Fibroblast of skin of scalp (primary cell): ENCODE measurements at regions not wholly inside any gene's neighbourhood (a gene's known extent, or its start where the extent isn't known, plus 50 kb on each side); places are given as distances from the start of the nearest gene placed in this dataset.

Experiments used
- DNase-seq: peaks from one replicate; pipeline ENCODE4 v3.0.0-alpha.2; 2013

DNA sequence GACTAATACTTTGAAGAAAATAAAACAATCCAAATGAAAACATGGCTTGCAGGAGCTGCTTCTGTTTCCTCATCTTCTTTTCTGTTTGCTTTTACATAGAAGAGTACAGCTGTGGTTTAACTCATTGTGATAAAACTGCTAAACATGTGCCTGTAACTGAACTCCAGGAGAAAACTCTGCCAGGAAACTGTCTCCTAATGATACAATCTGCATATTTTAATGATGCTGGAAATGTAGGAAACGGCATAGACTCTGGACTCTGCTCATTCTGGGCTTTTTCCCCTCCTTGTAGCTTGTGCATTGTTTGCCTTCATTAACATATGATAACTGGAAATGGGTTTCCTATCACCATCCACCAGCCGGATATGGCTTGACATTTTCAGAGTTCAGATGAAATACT lies 813.3 kb upstream of the WWC1 start:
- DNase-seq = peak; percentile 38

DNA sequence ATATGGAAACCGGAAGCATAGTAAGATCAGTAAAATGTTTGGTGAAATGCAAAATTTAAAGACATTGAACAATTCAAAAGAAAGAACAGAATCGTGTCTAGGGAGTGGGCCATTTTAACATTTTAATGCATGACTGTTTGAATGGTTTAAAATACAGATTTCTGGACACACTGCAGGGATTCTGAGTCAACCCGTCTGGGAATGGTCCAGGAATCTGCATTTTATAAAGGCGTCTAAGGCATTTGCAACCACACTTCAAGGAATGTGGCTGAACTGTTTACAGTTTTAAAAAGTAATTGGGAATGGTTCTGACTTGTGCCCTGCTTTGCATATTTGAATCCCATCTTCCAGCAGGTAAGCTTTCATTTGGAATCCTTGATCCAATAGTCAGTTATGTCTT lies 811.7 kb upstream of the WWC1 start:
- DNase-seq = peak; percentile 67

DNA sequence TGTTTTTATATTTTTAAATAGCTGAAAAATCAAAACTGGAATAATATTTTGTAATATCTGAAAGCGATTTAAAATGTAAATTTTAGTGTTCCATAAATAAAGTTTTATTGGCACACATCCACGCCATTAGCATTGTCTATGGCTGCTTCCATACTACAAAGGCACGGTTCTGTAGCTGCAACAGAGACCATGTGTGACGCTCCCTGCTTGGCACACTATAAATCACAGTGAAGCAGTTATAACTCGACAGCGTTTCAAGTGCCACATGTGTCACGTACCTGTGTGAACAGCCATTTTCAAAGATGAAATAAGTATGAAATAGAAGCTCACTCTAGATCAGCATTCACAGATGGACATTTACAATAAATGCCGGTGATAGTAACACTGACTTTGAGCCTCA lies 810.1 kb upstream of the WWC1 start:
- no peak for DNase-seq

DNA sequence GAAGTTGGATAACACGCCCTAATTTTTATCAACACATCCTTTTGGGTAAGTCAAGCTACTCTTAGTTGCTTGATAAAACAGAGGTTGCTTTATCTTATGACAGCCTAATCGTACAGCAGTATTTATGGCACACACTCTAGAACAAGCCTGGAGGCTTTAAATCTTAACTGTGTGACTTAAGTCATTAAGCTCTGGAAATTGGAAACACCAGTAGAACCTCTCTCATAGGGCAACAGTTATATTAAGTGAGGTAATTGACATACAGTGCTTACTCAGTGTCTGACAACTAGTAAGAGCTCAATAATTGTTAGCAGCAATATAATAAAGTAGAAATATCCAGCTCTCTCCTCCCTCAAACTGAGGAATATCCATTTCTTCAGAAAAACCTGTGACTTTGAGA lies 808.9 kb upstream of the WWC1 start:
- no peak for DNase-seq

DNA sequence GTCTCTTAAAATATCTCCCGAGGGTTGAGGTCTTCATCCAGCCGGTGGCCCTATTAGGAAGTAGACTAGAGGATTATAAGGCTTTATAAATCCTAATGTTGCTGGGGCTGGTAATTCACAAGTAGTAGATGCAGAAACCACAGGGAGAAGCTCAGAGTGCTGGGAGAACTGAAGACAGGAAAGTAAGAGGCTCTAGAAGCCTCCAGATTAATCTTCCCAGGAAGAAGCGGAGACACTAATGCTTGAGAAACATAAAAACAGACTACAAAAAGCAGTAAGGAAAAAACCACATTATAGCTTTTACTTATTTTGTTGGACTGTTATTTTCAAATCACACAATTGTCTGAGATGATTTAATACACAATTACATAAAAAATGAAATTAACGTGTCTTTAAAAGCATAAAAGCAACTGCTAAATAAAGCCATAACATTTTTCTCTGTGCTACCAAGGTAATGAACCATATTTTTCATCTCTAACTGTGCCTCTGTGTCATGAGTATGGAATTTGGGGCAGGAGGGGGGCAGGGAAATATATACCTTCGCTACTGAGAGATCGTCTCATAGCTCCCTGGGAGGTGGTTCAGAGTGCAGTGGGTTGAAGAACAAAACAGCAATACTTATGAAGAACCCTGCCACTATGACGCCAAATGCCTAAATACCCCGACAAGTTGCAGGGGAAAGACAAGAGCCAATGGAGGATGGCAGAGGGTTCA lies 806.2 kb upstream of the WWC1 start:
- peak; percentile 63 for DNase-seq

DNA sequence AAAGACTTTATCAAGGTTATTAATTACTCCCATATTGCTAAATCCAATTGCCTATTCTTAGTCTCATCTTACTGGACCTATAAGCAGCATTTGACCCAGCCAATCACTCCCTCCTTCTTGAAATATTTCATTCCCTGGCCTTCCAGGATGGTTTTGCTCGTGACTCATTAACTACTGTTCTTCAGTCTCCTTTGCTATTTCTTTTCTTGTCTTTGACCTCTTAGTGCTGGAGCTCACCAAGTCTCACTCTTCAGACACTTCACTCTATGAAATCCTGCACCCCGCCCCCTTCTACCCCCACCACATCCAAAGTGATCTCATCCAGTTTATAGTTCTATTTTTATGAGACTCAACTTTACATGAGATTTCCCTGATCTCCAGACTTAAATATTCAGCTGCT lies 803.1 kb upstream of the WWC1 start:
- DNase-seq = peak; percentile 62

DNA sequence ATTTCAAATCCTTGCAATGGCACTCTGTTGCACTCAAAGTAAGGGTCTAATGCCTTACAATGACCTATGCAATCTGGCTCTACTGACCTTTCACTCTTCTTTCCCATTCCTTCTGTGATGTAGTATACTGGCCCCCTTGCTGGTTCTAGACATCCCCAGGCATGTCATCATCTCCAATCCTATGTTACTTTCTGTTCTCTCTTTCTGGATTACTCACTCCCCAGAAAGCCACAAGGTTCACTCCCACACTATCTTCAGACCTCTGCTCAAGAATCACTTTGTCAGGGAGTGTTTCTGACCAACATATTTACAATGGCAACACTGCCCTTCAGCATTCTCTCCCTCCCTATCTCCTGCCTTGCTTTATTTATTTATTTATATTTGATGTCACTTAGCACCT lies 802.2 kb upstream of the WWC1 start:
- DNase-seq = peak; percentile 55

DNA sequence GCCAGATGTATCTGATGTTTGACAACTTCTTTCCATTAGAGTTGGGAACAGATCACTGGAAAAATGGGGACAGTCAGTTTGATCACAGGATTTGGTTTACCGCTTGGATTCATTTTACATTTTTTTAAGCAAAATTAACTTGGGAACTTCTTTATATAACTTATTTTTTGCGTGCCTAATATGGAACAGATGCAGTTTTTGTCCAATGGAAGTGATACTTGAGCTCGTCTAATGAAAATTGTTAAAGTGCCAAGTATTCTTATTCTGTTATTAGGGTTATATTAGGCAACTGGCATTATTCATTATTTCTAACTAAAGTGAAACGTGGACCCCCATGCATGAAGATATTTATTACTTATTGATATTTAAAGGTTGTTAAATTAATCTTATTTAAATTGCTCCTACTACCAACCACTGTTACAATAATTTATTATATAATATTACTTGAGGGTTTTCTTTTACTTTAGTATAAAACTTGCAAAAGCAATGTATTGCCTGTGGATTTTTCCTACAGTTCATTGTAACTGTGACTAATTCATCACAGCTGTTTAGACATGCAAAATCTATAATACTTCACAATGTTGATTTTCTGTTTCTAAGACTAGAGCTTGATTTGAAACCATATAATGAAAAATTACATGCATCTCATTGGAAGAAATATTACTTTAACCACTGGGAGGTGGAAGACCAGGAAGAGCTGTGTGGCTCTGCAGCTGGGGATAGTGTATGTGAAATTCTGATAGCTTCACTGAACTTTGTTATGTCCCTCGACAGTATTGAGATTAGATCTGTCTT lies 787.3 kb upstream of the WWC1 start:
- no peak for DNase-seq

DNA sequence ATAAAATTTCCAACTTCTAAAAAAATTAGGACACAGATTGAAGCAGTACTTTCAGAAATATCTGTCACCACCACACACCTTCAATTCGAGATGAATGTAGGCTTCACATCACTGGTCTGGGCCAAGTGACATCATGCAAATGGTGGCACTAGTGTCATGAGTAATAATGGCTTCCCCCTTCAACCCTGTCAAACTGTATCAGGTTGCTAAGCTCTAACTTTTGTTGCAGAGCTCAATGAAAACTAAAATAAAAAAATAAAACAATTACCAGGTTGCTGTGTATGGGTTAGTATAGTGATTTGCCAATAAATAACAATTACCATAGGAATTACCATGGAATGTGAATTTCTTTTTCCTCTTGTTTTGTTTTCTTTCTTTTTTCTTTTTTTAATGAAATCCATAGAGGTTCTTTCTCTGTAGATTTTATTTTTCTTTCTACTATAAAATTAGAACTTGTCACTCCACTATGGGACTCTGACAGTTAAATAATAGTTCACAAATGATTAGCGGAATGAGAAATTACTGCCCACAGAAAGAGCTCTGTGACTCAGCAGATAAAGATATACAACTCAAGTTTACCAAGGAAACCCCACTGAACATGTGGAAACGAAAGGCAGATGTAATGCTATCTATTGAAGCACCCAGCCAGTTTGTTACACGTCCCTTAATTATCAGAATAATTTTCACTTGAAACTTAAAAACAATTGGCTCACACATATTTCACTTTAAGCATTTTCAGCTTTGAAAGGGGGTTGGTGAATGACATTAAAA lies 783.8 kb upstream of the WWC1 start:
- no peak for DNase-seq

DNA sequence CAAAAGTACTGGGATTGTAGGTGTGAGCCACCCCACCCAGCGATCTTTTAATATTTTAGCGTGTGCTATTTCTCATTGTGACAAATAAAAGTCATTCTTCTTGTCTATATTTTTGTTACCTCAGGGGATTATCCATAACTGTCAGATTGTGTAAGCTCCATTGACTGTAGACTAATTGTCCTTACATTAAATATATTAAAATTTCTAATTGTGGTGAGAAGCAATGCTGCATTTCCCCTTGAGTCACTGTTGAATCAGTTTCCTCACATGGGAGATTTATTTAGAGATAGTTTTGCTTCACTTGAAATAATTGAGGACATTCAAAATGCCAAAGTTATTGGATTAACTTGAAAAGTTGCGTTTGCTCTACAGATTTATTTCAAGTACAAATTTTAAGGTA lies 782.4 kb upstream of the WWC1 start:
- no peak for DNase-seq

DNA sequence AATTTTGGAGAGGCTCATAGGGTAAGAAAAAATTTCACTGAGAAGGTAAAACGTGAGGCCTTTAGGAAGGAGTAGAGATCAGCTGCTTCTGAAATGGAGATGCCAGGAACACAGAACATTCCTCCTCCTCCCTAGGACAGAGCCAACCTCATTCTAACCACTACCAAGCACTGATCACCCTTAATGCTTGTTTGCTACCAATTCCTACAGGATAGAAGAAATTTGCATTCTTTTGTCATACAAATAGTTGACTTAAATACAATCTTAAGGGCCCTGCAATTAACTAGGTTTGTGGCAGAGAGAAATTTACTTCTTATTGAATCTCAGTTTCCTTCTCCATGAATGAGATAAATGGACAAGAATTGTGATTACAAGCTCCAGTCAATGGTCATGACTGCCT lies 780.2 kb upstream of the WWC1 start:
- no peak for DNase-seq

DNA sequence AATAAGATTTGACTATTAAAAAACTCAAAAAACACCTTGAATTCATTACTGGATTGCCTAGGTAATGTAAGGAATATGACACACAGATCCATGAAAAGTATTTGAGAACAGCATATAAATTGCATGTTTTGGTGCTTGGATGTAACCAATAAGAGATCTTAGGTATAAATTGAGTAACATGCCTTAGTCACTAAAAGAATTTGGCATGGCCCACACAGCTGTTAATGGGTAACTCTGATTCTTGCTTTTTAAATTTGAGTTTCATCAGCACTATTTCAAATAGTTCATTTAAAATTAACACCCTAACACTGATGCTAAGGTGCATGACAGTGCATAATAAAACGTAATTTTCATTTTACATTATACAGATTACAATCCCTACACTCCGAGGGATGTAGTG lies 779.3 kb upstream of the WWC1 start:
- no peak for DNase-seq

DNA sequence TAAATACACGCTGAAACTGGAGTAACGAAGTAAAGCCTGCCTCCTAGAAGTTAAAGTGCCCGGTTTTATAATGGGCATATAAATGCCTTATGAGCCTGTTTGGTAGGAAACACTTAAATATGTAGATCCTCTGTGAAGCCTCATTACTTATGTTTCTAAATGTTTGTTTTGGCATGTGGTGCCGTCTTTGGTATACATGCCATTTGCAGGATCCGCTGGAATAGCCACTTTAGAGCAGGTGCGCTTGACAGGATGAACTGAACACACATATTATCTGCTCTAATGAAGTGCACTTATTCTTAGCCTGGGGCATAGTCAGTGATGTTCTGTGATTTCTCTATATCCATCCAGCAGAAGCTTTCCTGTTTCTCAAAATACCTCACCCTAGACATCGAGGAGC lies 778.1 kb upstream of the WWC1 start:
- DNase-seq = no peak

DNA sequence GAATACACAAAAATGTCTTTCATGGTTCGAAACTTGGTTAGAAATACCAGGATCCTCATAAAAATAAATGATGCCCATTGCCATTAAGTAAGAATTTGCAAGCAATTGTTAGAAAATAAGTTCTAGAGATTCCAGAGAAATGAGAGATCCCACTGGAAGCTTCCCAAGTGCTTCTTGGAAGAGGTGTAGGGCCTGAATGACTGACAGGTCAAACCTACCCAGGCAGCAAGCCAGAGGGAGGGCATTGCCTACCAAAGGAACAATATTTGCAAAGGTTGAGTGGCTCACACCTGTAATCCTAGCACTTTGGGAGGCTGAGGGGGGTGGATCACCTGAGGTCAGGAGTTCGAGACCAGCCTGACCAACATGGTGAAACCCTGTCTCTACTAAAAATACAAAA lies 777.0 kb upstream of the WWC1 start:
- no peak for DNase-seq

DNA sequence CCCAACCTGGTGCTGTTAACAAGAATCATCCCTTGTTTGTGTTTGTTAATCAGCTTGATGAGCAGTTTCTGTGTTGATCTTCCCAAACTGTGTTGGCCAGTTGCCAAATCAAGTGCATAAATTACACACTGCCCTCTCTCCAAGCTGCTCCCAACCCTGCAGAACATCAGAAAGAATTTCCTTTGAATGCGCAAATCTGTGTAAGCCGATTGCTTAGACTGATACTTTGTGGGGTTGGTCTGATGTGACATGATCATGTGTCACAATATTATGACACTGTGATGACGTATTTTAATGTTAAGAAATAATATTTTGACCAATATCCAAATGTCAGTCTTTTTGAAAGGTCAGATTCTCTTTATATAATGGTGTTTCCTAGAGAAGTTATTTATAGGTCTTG lies 766.4 kb upstream of the WWC1 start:
- no peak for DNase-seq

DNA sequence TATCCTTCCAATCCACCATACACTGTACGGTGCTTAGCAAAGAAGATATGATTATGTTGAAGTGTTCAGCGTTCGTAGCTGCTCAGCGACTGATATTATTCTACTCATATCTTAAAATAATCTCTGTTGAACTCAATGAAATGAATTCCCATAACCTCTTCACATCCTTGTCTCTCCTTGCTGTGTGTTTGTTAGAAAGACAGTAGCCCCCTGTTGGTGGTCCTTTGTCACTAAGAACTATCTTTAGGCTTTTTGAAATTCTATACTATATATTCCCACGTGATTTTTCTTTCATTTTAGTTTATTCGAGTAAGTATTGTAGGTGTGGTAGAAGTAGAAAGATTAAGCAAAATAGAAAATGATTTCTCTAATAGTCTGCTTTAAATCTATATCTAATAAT lies 762.8 kb upstream of the WWC1 start:
- no peak for DNase-seq

DNA sequence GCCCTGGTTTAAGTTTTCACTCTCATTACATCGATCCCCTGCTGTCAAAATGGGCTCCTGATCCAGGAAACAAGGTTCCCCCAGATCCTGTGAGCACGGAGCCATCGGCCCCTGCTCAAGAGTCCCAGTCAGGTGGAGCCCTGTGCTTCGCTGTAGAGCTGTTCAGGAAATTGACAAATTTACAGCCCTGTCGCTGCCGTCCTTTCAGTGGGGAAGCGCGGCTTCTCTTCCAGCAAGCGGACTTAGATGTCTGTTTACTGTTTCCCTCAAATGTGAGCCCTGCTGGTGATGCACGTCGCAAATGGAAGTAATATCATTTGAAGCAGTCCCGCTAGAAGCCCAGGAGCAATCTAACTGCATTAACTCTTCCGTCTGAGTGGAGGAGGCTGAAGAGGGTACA lies 760.9 kb upstream of the WWC1 start:
- no peak for DNase-seq

DNA sequence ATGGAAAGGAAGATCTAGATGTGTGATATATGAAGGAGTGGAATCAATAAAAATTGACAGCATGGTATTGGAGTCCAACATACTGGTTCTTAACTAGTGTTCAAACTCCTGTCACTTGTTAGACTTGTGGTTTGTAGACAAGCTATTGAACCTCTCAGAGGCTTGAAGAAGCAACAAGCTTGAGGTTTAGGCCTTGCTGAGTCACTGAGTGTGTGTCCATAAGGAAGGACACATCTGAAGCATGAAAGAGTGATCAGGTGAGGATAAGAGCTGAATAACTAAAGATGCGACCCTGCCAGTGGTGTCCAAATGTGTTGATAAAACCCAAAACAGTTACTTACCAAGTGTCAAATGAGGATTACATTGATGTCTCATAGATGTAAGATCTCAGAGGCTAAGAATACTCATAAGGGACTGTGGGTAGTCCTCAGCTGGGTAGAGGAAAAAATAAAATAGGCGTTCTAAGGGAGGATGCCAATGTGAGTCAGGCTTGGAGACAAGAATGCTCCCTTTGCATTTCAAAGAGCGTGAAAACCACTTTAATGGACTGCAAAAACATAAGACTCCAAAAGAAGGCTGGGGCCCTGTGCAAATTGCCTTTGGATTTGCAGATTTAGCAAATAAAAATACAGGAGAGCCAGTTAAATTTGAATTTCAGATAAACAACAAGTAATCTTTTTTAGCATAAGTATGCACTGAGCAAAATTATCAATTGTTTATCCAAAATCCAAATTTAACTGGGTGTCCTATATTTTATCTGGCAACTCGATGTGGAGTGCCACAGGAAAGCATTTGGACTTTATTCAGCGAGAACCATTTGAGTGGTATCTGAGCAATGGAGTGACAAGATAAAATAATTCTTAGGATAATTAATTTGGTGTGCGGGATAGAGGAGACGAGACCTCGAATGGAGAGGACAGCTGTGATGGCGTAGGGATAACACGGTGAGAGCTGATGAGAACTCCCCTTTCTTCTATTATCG lies 757.3 kb upstream of the WWC1 start:
- DNase-seq = no peak

DNA sequence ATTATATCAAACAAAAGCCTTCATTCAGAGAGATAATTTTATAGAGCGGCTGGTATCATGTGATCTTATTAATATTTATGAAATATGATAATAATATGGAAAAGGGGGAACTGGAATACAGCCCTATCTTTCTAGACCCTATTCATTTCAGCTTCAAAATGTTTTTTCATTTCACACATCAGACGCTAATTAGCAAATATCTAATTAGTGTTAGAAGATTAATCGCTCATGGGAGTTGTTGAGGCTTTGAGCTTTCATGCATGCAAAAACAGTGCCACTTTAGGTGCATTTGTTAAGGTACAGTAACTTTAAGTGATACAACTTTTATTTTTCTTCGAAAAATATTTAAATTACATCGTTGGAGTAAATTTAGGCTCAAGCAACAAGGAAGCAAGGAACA lies 751.7 kb upstream of the WWC1 start:
- no peak for DNase-seq

DNA sequence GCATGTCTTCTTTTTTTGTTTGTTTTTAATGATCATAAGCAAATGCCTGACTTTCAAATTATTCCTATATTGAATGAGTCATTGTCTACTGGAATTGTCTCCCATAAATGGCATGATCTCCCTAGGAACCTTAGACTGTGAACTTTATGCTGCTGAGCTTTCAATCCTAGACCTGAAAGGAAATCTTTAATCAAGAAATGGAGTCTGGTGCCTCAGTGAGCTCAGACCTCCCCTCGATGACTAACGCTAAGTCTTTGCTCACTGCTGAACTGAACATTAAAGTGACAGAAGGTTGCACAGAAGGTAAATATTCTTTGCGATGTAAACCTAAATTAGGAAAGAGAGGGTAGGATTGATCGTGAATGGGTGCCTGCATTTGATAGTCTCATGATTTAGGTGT lies 745.2 kb upstream of the WWC1 start:
- DNase-seq = no peak

DNA sequence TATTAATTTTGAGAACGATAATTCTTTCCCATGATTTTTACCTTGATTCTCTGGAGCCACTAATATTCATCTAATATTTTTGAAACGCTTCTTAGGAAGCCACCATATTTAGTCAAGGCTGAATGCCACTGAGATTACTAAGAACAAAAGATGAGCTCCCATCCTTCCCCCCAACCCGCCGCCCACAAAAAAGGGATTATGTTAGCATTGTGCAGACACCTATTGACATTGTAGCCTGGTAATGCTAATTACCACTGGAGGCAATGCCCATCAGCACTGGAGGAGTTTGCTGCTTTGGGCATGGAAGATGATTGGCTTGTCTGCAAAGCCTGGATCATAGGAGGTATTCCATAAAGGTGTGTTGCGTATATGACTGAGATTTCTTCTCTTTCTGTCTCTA lies 739.1 kb upstream of the WWC1 start:
- DNase-seq = no peak

DNA sequence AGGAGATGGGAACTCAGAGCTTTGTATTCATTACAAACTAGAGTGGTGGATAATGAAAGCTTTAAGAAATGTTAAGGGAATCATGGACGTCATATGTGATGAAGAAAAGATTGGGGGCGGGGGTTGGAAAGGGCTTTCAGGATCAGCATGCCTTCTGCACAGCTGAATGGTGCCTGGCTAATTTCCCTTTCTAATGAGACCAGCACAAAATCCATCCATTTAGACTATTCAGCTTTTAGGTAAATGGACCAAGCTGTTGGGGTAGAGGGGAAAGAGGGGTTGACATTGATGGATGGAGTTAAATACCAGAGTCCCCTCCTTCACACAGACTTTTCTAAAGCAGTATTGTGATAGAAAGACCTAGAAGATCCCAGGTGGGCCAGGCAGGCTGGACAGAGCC lies 737.9 kb upstream of the WWC1 start:
- DNase-seq = no peak
